Astrocyte (in vitro differentiated cells and primary cell): ENCODE measurements at regions not wholly inside any gene's neighbourhood (a gene's known extent, or its start where the extent isn't known, plus 50 kb on each side); places are given as distances from the start of the nearest gene placed in this dataset.

ENCODE experiments used
- DNase-seq: peaks from one replicate; pipeline ENCODE4 v3.0.0-alpha.2; 2010; ENCODE audit warnings: low read depth
- FAIRE-seq: peaks from 2 replicates; lab custom pipeline; 2011; peaks lifted over from hg19 to GRCh38; lab: Jason Lieb, UNC
- H2AFZ ChIP-seq: 2 replicates; pipeline ENCODE4 v1.6.0; 2012; ENCODE audit warnings: low read depth, low read length, inconsistent platforms
- H3K27ac ChIP-seq: 2 replicates; pipeline ENCODE4 v1.5.1; 2011; ENCODE audit warnings: low read depth, low read length, inconsistent platforms
- H3K27me3 ChIP-seq: 2 replicates; pipeline ENCODE4 v1.6.0; 2011; ENCODE audit warnings: low read length, inconsistent platforms; ENCODE audit not compliant: insufficient read depth
- H3K36me3 ChIP-seq: 2 replicates; pipeline ENCODE4 v1.5.1; 2011; ENCODE audit warnings: low read length, inconsistent platforms; ENCODE audit not compliant: insufficient read depth
- H3K4me1 ChIP-seq: 2 replicates; pipeline ENCODE4 v1.5.1; 2011; ENCODE audit warnings: low read length, inconsistent platforms; ENCODE audit not compliant: insufficient read depth
- H3K4me2 ChIP-seq: 2 replicates; pipeline ENCODE4 v1.6.0; 2012; ENCODE audit warnings: low read length, inconsistent platforms
- H3K4me3 ChIP-seq: 2 replicates; pipeline ENCODE4 v1.5.1; 2011; ENCODE audit warnings: low read depth, mild to moderate bottlenecking, low read length, inconsistent platforms; ENCODE audit not compliant: insufficient read depth
- H3K79me2 ChIP-seq: 2 replicates; pipeline ENCODE4 v1.6.0; 2012; ENCODE audit warnings: mild to moderate bottlenecking, low read length, inconsistent platforms; ENCODE audit not compliant: insufficient read depth
- H3K9ac ChIP-seq: 2 replicates; pipeline ENCODE4 v1.6.0; 2012; ENCODE audit warnings: mild to moderate bottlenecking, low read length, inconsistent platforms
- H3K9me3 ChIP-seq: 2 replicates; pipeline ENCODE4 v1.5.1; 2012; ENCODE audit warnings: low read depth, mild to moderate bottlenecking, low read length, inconsistent platforms; ENCODE audit not compliant: insufficient read depth
- H4K20me1 ChIP-seq: 2 replicates; pipeline ENCODE4 v1.6.0; 2012; ENCODE audit warnings: low read length, inconsistent platforms; ENCODE audit not compliant: insufficient read depth
- H3K27ac Mint-ChIP-seq: one replicate; pipeline ENCODE4 v1.8.0; 2021; ENCODE audit warnings: mild to moderate bottlenecking, mixed read lengths; ENCODE audit not compliant: unreplicated experiment
- H3K27me3 Mint-ChIP-seq: one replicate; pipeline ENCODE4 v1.8.0; 2021; ENCODE audit warnings: low read depth, mixed read lengths; ENCODE audit not compliant: unreplicated experiment
- H3K36me3 Mint-ChIP-seq: one replicate; pipeline ENCODE4 v1.8.0; 2021; ENCODE audit warnings: low read depth, mixed read lengths; ENCODE audit not compliant: unreplicated experiment
- H3K4me1 Mint-ChIP-seq: one replicate; pipeline ENCODE4 v1.8.0; 2021; ENCODE audit warnings: low read depth, mixed read lengths; ENCODE audit not compliant: unreplicated experiment
- H3K4me3 Mint-ChIP-seq: one replicate; pipeline ENCODE4 v1.8.0; 2021; ENCODE audit warnings: mild to moderate bottlenecking, moderate library complexity, mixed read lengths; ENCODE audit not compliant: unreplicated experiment
- H3K9me3 Mint-ChIP-seq: one replicate; pipeline ENCODE4 v1.8.0; 2021; ENCODE audit warnings: mild to moderate bottlenecking, mixed read lengths; ENCODE audit not compliant: unreplicated experiment
- CTCF ChIP-seq: IDR thresholded peaks from 2 replicates; pipeline ENCODE4 v1.5.1; 2011; ENCODE audit warnings: low read depth, mild to moderate bottlenecking, inconsistent platforms, low read length, moderate library complexity; ENCODE audit not compliant: insufficient read depth
- EZH2 ChIP-seq: IDR thresholded peaks from 2 replicates; pipeline ENCODE4 v1.6.1; 2012; ENCODE audit warnings: mild to moderate bottlenecking, low read length, inconsistent platforms; ENCODE audit not compliant: insufficient read depth

GRCh38 chr10:61187601-61188000 is 243.6 kb upstream of the RHOBTB1 start:
- no peak for FAIRE-seq

GRCh38 chr10:61186408-61186807 is 242.4 kb upstream of the RHOBTB1 start:
- no peaks in the 10 kb centered on the region for H3K4me1 ChIP-seq
- H3K9me3 ChIP-seq: no peaks in the 10 kb centered on the region
- no peaks in the 10 kb centered on the region for H3K36me3 ChIP-seq
- H4K20me1 ChIP-seq: no peaks in the 10 kb centered on the region
- H2AFZ ChIP-seq: no peak overlapping the region
- no peak overlapping the region for H3K9ac ChIP-seq
- no peaks in the 10 kb centered on the region for H3K79me2 ChIP-seq
- H3K4me2 ChIP-seq: no peak overlapping the region
- no peaks in the 10 kb centered on the region for H3K27me3 ChIP-seq
- Mint-ChIP-seq H3K9me3 (peaks cover 4% of the 10 kb centered on the region), H3K4me3 (no peak overlapping the region), H3K27ac (no peak overlapping the region), H3K36me3 (no peaks in the 10 kb centered on the region), H3K27me3 (no peaks in the 10 kb centered on the region), H3K4me1 (no peaks in the 10 kb centered on the region)
- DNase-seq: no peak
- no peak overlapping the region for H3K4me3 ChIP-seq
- no peak overlapping the region for H3K27ac ChIP-seq
- no peak for FAIRE-seq
- no peak for TF ChIP-seq EZH2
- TF ChIP-seq CTCF: no peak

More at GRCh38 chr10:61187601-61188000, 243.6 kb upstream of the RHOBTB1 start:
- Histone ChIP-seq H3K4me2 (no peak overlapping the region), H3K36me3 (no peaks in the 10 kb centered on the region), H3K27me3 (no peaks in the 10 kb centered on the region), H3K4me3 (no peak overlapping the region), H3K27ac (no peak overlapping the region), H3K79me2 (no peaks in the 10 kb centered on the region), H3K9me3 (no peaks in the 10 kb centered on the region), H4K20me1 (no peaks in the 10 kb centered on the region), H2AFZ (no peak overlapping the region), H3K9ac (no peak overlapping the region), H3K4me1 (no peaks in the 10 kb centered on the region)
- no peak overlapping the region for H3K27ac Mint-ChIP-seq
- H3K9me3 Mint-ChIP-seq: peaks cover 7% of the 10 kb centered on the region
- DNase-seq: no peak
- H3K27me3 Mint-ChIP-seq: no peaks in the 10 kb centered on the region
- H3K4me1 Mint-ChIP-seq: no peaks in the 10 kb centered on the region
- TF ChIP-seq EZH2 (no peak), CTCF (no peak)
- no peak overlapping the region for H3K4me3 Mint-ChIP-seq
- H3K36me3 Mint-ChIP-seq: no peaks in the 10 kb centered on the region

GRCh38 chr10:61184429-61184828 is 240.4 kb upstream of the RHOBTB1 start:
- no peaks in the 10 kb centered on the region for H3K79me2 ChIP-seq
- no peak overlapping the region for H3K27ac ChIP-seq
- no peak overlapping the region for H3K9ac ChIP-seq
- H3K36me3 Mint-ChIP-seq: no peaks in the 10 kb centered on the region
- H3K9me3 ChIP-seq: no peaks in the 10 kb centered on the region
- no peaks in the 10 kb centered on the region for H3K9me3 Mint-ChIP-seq
- H3K4me2 ChIP-seq: no peak overlapping the region
- no peaks in the 10 kb centered on the region for H3K4me1 ChIP-seq
- H3K4me3 Mint-ChIP-seq: no peak overlapping the region
- H3K27ac Mint-ChIP-seq: no peak overlapping the region
- DNase-seq (no peak), FAIRE-seq (no peak)
- no peaks in the 10 kb centered on the region for H3K27me3 Mint-ChIP-seq
- H3K27me3 ChIP-seq: no peaks in the 10 kb centered on the region
- no peak for TF ChIP-seq EZH2
- no peak for TF ChIP-seq CTCF
- no peaks in the 10 kb centered on the region for H3K4me1 Mint-ChIP-seq
- no peaks in the 10 kb centered on the region for H4K20me1 ChIP-seq
- no peak overlapping the region for H2AFZ ChIP-seq
- no peak overlapping the region for H3K4me3 ChIP-seq
- H3K36me3 ChIP-seq: no peaks in the 10 kb centered on the region
